ENCODE measurements at regions not wholly inside any gene's neighbourhood (a gene's known extent, or its start where the extent isn't known, plus 50 kb on each side); places are given as distances from the start of the nearest gene placed in this dataset.

GRCh38 chr20:47936612-47937011, 151.3 kb upstream of the SULF2 start:
- no peaks in the 10 kb centered on the region for H3K4me1 ChIP-seq
- no peak overlapping the region for H3K27ac ChIP-seq
- no peaks in the 10 kb centered on the region for H3K36me3 ChIP-seq
- no peak overlapping the region for H3K4me3 ChIP-seq
- no peaks in the 10 kb centered on the region for H3K9me3 ChIP-seq
- H3K27me3 ChIP-seq, result no peaks in the 10 kb centered on the region
- intact Hi-C loops (cut with DNase I), result no loop called here
- TF ChIP-seq CTCF (IDR thresholded peaks at IDR 0.05), result no peak
- DNase-seq (ENCODE audit: low spot score in 2 of 2), result no peak

GRCh38 chr20:47934761-47935160, 149.5 kb upstream of the SULF2 start:
- no peak overlapping the region for H3K27ac ChIP-seq
- no peak for TF ChIP-seq CTCF (IDR thresholded peaks at IDR 0.05)
- intact Hi-C loops (cut with DNase I), result no loop called here

GRCh38 chr20:47931443-47931842, 146.2 kb upstream of the SULF2 start:
- Histone ChIP-seq H3K4me3 (no peak overlapping the region), H3K27ac (no peak overlapping the region), H3K4me1 (no peaks in the 10 kb centered on the region), H3K9me3 (no peaks in the 10 kb centered on the region), H3K27me3 (no peaks in the 10 kb centered on the region), H3K36me3 (no peaks in the 10 kb centered on the region)
- no peak for DNase-seq (ENCODE audit: low spot score in 2 of 2)
- intact Hi-C loops (cut with DNase I), result no loop called here
- no peak for TF ChIP-seq CTCF (IDR thresholded peaks at IDR 0.05)

More at GRCh38 chr20:47934761-47935160, 149.5 kb upstream of the SULF2 start:
- no peaks in the 10 kb centered on the region for H3K4me1 ChIP-seq
- DNase-seq (ENCODE audit: low spot score in 2 of 2), result no peak
- H3K4me3 ChIP-seq, result no peak overlapping the region
- H3K27me3 ChIP-seq, result no peaks in the 10 kb centered on the region
- no peaks in the 10 kb centered on the region for H3K36me3 ChIP-seq
- no peaks in the 10 kb centered on the region for H3K9me3 ChIP-seq

GRCh38 chr20:47931002-47931401, 145.7 kb upstream of the SULF2 start:
- no peaks in the 10 kb centered on the region for H3K9me3 ChIP-seq
- H3K4me1 ChIP-seq, result no peaks in the 10 kb centered on the region
- no peak for DNase-seq (ENCODE audit: low spot score in 2 of 2)
- no peak for TF ChIP-seq CTCF (IDR thresholded peaks at IDR 0.05)
- no peak overlapping the region for H3K4me3 ChIP-seq
- H3K27me3 ChIP-seq, result no peaks in the 10 kb centered on the region
- intact Hi-C loops (cut with DNase I), result no loop called here
- no peak overlapping the region for H3K27ac ChIP-seq
- H3K36me3 ChIP-seq, result no peaks in the 10 kb centered on the region

- Histone ChIP-seq H3K27ac (no peak overlapping the region), H3K4me3 (no peak overlapping the region), H3K9me3 (no peaks in the 10 kb centered on the region), H3K4me1 (no peaks in the 10 kb centered on the region), H3K27me3 (no peaks in the 10 kb centered on the region), H3K36me3 (no peaks in the 10 kb centered on the region)
- intact Hi-C loops (cut with DNase I), result loop anchor here (5.0 kb wide), 1 partner anchor 72 kb away; no protein-coding TSS in a partner anchor
- TF ChIP-seq CTCF (IDR thresholded peaks at IDR 0.05), result no peak
- peak in 1 of 2 donors; percentile 76 for DNase-seq (ENCODE audit: low spot score in 2 of 2)
These were observed 144.3 kb upstream of the SULF2 start for GRCh38 chr20:47929368-47930115.

Data from ascending aorta (tissue), 2 donors.